HG03354 (cell line): ENCODE measurements at regions not wholly inside any gene's neighbourhood (a gene's known extent, or its start where the extent isn't known, plus 50 kb on each side); places are given as distances from the start of the nearest gene placed in this dataset.

ENCODE experiments used
- ATAC-seq: cut with Tn5 transposase; IDR thresholded peaks from one replicate; pipeline ENCODE4 v1.9.1; 2021; ENCODE audit warnings: mild to moderate bottlenecking; ENCODE audit not compliant: unreplicated experiment, poor library complexity, severe bottlenecking

GRCh38 chr22:48869788-48870187 is 957.9 kb downstream of the BRD1 start:
- no peak for ATAC-seq

DNA sequence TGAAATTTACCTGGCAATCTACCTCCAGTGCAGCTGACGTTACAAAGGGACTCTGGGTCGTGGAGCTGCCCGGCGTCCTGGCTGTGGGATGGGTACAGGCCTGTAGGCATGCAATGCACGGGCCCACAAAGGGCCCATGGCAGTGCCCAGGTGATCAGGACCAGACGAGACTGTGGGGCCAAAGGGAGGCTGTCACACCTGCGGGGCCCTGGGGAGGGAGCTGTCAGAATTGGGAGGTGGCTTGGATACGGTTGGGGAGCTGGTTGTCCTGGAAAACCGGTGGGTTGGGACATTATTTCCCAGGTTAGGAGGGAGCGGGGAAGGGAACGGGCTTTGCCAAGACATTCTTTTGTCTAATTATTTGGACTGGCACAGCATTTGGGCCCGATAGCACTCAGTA is 958.5 kb downstream of the BRD1 start:
- ATAC-seq = no peak

DNA sequence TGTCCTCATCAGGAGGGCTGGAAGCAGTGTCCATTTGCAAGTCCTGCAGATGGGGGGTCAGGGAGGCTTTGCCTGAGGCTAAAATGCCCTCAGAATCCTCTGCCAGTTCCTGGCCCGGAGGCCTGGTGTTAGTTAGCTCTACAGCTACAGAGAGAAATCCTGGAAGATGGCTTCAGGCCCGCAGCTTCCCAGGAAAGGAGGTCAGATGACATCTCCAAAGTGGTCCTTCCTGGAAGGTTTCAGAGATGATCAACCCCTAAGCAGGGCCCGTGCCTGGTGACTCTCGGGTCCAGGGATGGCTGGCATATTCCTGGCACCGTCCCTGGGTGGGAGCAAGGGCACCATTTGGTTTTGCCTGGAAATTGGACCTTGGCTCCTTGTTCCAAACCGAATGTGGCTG is 959.1 kb downstream of the BRD1 start:
- ATAC-seq = no peak

GRCh38 chr22:48867891-48868290 is 959.8 kb downstream of the BRD1 start:
- no peak for ATAC-seq

- no peak for ATAC-seq
These were observed 960.6 kb downstream of the BRD1 start for GRCh38 chr22:48866906-48867681.

GRCh38 chr22:48864748-48865147 is 962.9 kb downstream of the BRD1 start:
- ATAC-seq = no peak

DNA sequence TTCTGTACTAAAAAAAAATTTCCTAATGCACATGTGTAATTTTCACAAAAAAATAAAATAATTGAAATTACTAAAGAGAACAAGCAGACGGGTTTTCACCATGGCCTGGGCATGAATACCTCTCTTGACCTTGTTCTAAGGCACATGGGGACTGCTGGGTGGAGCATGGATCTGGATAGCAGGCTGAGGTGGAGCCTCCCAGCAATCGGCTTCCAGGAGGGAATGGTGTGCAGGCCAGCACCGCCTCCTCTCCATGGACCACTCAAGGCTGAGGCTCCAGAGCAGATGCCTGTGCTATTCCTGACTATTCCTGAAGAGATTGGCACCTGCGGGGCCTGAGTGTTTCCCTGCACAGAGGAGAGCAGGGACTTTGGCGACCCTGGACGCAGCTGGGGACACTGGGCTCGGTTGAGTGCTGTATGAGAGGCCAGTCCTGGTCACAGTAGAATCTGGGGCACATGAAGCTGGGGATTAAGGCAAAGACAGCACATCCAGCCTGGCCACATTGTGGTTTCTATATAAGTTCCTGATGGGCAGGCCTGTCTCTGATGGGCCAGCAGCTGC is 963.6 kb downstream of the BRD1 start:
- no peak for ATAC-seq

DNA sequence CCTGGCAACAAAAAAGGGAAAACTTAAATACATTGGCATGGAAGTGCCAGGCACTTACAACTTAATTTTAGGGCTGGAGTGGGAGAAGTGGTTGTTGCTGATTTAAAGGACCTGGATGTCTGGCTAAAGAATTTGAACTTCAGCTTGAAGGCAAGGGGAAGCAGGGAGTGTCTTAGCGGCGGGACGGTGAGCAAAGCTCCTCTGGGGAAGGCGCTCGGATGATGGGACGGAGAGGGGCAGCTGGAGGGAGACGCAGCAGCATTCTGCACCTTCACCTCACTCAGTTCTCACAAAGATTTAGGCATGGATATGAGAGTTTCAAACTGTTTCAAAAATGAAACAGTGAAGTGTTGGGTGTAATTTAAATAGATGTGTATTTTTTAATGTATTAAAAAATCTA is 967.1 kb downstream of the BRD1 start:
- ATAC-seq = no peak

DNA sequence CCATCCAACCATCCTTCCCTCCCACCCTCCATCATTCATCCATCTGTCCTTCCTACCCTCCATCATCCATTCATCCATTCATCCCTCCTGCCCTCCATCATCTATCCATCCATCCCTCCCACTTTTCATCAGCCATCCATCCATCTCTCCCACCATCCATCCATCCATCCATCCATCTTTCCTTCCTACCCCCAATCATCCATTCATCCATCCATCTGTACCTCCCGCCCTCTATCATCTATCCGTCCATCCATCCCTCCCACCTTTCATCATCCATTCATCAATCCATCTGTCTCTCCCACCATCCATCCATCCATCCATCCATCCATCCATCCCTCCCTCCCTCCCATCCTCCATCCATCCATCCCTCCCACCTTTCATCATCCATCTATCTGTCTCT is 968.8 kb downstream of the BRD1 start:
- ATAC-seq = no peak

GRCh38 chr22:48858121-48858520 is 969.6 kb downstream of the BRD1 start:
- ATAC-seq = no peak

DNA sequence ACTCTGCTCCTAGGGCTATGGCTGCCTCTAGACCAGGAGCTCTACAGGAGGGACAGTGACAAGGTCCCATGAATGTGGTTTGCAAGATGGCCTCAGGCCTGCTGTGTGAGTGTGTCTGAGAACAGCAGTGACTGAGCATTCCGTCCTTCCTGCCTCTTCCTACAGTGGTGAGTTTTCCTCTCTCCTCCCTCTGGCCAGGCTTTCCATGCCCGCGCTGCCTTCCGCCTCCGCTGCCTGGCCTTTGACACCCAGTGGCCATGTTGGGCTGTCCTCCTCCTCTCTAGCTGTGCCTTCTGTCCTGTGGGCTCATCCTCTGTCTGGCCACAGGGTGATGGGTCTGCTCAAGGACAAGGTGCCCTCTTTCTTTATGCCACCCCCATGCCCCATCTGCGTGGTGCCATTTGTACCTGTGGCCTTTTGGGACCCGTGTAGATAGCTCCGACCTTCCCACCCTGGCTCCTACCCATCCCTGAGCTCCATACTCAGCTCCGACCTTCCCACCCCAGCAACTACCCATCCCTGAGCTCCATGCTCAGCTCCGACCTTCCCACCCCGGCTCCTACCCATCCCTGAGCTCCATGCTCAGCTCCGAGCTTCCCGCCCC is 970.4 kb downstream of the BRD1 start:
- no peak for ATAC-seq

- ATAC-seq = no peak
These were observed 971.4 kb downstream of the BRD1 start for GRCh38 chr22:48856308-48856615.

DNA sequence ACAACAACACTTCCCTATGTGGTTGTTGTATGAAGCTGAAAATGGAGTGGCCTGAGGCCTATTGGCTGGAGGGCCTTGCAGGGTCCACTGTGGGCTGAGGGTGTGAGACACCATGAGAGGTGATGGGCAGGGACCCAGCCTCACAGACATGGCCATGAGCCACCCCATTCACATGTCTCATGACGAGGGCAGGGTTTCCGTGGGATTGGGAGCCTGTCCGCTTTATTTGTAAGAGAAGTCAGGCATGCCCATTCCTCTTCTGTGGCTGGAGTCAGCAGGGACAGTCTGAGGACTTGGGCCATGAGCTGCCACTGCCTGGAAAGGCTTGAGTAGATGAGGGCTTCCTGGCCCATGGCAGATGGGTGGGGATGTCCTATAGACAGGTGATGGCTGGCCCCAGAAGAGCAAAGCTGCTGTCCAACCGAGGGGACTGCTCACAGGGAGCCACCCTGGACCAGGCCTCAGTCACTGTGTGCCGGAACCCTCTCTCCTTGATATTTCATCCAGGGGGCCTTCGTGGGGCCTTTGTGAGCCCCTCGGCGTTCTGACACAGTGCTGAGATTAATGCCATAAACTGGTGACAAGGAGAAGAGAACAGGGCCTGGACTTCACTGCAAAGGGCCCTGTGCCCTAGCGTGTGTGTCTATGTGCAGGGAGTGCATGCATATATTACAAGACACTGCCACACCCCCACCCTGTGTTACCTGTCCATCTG is 971.9 kb downstream of the BRD1 start:
- ATAC-seq = no peak

DNA sequence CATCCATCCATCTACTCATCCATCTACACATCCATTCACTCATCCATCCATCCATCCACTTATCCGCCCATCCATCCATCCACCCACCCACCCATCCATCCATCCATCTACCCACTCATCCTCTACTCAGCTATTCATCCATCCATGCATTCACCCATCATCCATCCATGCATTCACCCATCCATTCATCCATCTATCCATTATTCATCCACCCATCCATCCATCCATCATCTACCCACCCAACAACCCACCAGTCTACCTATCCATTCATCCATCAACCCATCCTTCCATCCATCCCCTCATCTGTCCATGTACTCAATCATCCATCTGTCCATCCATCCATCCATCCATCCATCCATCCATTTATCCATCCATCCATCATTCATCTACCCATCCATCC is 972.7 kb downstream of the BRD1 start:
- ATAC-seq = no peak

- ATAC-seq = no peak
These were observed 973.9 kb downstream of the BRD1 start for GRCh38 chr22:48853627-48854240.

- ATAC-seq = no peak
These were observed 975.6 kb downstream of the BRD1 start for GRCh38 chr22:48851933-48852549.

DNA sequence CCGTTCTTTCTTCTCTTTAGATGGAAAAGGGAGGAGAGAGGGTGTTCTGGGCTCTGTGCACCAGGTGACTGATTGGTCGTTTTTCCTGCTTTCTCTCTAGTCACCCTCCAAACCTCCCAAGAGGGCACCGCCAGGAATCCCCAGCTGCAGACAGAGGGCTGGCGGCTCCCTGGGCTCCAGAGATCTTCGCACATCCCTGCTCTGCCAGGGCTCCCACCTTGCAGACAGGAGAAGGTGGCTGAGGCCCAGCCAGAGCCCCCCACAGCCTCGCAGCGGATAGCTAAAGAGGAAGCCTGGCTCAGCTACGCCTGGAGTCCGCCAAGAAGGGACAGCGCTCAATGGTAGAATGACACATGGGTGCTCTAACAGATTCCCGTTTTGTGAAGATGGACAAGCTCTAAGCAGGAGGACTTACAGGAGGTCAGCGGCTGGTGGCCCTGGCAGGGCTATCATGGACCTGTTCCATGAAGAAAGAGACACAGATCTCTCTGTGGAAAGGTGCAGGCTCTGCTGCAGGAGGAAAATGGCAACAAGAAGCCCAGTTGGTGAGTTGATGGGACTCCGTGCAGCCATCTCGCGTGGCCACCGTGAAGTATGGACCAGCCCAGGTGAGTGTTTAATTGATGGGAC is 976.9 kb downstream of the BRD1 start:
- ATAC-seq = no peak

DNA sequence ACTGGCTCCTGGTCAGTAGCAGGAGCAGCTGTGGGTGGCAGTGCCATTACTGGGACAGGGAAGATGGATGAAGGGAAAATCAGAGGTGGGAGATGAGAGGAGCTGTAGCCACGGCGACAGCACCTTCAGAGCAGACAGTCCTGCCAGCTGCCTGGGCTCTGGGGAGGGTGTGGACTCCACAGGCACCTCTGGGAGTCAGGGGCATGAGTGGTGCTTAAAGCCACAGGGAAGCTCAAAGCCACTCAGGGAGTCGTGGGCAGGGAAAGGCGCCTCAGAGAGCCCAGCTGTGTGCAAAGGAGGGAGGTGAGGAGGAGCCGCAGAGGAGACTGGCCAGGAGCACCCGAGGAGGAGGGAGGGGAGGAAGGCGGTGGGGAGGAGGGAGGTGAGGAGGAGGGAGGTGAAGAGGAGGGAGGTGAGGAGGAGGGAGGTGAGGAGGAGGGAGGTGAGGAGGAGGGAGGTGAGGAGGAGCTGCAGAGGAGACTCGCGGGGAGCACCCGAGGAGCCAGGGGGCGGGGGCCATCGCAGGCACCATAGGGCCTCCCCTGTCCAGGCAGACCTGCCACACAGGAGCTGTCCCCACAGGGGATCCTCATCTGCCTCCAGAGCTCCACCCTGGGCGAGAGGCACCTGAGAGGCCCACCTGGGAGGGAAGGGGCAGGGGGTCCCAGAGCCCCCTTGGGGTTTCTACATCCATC is 977.6 kb downstream of the BRD1 start:
- no peak for ATAC-seq
